ENCODE measurements at regions not wholly inside any gene's neighbourhood (a gene's known extent, or its start where the extent isn't known, plus 50 kb on each side); places are given as distances from the start of the nearest gene placed in this dataset.

GRCh38 chr1:185551008-185551407 is 183.2 kb upstream of the HMCN1 start:
- no peak for TF ChIP-seq POLR2A (IDR thresholded peaks at IDR 0.05)
- TF ChIP-seq, protein P1, sequence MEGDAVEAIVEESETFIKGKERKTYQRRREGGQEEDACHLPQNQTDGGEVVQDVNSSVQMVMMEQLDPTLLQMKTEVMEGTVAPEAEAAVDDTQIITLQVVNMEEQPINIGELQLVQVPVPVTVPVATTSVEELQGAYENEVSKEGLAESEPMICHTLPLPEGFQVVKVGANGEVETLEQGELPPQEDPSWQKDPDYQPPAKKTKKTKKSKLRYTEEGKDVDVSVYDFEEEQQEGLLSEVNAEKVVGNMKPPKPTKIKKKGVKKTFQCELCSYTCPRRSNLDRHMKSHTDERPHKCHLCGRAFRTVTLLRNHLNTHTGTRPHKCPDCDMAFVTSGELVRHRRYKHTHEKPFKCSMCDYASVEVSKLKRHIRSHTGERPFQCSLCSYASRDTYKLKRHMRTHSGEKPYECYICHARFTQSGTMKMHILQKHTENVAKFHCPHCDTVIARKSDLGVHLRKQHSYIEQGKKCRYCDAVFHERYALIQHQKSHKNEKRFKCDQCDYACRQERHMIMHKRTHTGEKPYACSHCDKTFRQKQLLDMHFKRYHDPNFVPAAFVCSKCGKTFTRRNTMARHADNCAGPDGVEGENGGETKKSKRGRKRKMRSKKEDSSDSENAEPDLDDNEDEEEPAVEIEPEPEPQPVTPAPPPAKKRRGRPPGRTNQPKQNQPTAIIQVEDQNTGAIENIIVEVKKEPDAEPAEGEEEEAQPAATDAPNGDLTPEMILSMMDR (IDR thresholded peaks at IDR 0.05): no peak
